GM18505 (cell line): ENCODE measurements at regions not wholly inside any gene's neighbourhood (a gene's known extent, or its start where the extent isn't known, plus 50 kb on each side); places are given as distances from the start of the nearest gene placed in this dataset.

ENCODE experiments used
- ATAC-seq: cut with Tn5 transposase; IDR thresholded peaks from one replicate; pipeline ENCODE4 v1.9.1; 2021; ENCODE audit not compliant: unreplicated experiment
- POLR2A ChIP-seq: IDR thresholded peaks from 4 replicates; pipeline ENCODE4 v1.6.1; 2011; ENCODE audit warnings: borderline replicate concordance; ENCODE audit not compliant: insufficient read depth, insufficient read length; ENCODE audit errors: extremely low read depth

DNA sequence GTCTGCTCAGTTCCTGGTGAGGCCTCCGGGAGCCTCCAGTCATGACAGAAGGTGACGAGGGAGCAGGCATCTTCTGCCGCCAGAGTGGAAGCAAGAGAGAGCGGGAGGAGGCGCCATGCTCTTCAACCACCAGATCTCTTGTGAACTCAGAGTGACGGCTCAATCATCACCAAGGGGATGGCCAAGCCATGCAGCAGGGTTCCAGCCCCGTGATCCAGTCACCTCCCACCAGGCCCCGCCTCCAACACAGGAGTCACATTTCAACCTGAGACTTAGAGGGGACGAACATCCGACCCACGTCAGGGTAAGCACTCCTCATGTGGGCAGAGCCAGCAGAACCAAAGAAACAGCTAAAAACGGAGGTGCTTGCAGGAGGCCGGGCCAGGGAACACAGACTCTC is 1470.5 kb downstream of the BRD1 start:
- ATAC-seq = no peak
- no peak for TF ChIP-seq POLR2A

DNA sequence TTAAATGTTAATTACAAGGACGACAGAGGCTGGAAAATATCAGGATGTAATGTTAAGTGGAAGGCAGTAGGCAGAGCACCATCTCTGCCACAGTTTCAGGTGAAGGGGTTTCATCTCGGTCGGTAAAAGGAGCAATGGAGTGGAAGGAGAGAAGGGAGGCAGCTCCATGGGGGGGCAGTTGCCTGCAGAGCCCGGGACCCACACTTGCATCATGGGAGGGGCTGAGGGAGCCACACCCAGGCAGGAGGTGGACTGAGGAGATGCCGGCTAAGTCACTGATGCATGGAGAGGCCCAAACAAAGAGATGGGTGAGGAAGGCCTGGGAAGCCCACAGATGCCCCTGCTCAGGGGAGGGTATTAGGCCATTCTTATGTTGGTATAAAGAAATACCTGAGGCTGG is 1470.9 kb downstream of the BRD1 start:
- no peak for ATAC-seq
- no peak for TF ChIP-seq POLR2A

DNA sequence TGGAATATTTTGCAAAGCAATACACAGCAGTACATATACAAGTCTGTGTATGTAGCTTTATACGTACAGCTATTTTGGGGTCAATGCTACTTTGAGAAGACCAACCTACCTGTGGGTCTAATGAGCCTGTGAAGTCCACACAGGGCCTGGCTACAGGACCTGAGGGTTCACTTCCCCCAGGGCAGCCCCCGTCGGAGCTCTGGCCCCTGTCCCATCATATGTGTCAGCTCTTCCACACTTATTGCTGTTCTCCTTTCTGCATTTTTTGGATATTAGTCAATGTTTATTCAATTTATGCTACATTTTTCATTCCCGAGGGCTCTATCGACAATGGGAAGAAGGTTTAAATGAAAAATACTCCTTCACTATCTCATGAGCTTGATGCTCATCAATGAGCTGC is 1473.6 kb downstream of the BRD1 start:
- ATAC-seq = no peak
- no peak for TF ChIP-seq POLR2A

DNA sequence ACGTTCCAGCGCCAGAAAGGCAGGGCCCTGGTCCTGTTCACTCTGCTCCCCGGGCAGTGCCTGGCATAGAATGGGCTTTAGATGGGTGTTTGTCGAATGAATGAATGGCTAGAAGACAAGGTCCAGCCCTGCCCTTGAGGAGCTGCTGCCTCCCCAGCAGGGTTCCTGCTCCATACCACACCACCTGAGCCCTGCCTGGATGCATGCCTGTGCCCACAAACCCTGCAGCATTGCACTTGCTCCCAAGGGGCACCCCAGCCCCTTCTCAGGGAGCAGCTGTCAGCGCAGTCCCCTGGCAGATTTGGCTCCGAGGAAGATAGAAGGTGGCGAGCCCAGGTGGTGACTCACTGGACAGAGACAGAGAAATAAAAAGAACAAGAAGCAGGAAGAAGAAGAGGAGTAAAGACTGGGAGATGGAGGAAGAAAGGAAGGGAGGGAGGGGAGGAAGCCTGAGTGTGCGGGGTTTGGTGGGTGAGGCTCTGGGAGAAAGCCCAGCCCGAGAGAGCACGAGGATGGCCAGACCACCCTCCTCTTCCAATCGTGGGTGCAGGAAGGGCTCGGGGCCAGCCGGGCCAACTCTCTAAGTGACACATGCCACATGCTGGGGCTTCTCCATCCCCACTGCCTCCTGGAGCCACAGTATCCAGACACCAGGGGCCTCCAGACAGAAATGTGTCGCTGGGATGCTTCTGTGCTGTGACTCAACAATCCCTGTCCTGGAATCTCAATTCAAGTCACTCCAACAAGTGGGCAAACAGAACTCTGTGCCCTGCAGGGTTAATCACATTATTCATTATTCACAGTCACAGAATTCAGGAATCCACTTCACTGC is 1474.3 kb downstream of the BRD1 start:
- ATAC-seq = no peak

DNA sequence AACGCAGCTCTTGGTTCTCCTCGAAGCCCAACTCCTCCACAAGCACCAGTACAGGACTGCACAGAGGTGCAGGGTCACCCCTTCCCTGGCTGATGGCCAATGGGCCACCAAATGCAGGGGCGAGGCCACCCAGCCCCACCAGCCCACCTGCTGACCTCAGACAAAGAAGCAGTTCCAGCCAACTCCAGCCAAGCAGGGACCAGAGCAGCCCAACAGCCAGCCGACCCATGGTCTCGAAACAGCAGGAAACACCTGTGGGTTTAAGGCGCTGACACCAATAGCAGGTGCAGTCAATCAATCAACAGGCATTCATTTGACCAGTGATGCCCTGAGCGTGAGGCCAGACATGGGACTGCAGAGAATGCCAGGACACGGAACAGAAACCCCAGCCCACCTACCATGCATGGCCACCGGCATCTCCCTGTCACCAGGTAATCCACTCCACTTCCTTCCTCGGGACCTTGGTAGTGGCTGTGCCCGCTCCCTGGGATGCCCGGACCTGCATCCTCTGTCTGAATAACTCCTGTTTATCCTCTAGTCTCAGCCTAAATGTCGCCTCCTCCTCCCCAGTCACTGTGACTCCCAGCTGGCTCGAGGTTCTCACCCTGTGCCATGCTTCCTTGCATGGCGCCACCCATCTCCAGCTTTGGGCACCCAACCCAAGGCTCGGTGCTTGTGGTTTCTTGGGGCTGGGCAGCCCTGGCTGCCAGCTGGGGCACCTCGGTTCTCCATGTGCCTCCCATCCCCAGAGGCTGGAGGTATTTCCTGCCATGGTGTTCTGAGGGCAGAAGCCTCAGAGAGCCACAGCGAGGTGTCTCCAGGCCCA is 1475.4 kb downstream of the BRD1 start:
- ATAC-seq = no peak
- TF ChIP-seq POLR2A = no peak

More for the DNA sequence above, 1474.3 kb downstream of the BRD1 start:
- TF ChIP-seq POLR2A = no peak

DNA sequence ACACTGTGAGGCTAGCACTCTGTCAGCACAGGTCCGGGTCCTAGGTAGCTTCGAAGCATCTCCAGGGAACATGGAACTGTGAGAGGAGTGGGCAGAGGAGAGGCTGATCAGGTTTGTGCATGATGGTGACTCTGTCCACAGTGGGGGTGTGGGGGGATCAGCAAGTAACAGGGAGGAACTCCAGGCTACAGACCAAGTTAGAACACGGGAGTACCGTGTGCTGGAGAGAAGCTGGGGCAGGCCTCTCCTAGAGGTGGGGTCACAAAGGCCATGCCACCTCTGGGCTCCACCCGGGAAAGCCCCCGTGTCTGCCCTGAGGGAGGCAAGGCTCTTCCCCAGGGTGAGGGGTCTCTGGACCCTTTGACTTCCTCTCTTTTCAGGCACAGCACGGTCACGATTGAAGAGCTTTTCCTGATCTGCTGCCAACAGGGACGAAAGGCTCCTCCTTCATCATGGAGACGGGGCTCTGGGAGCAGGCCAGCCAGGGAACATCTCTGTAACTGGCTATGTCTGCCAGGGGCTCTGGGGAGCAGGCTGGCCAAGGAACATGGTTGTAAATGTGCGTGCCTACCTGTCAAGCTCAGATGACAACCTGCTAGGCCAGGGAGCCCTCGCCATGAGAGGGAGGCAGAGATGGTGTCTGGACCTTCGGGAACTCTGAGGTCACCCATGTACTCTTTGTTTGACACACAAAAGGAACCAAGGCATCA is 1476.1 kb downstream of the BRD1 start:
- ATAC-seq = no peak

DNA sequence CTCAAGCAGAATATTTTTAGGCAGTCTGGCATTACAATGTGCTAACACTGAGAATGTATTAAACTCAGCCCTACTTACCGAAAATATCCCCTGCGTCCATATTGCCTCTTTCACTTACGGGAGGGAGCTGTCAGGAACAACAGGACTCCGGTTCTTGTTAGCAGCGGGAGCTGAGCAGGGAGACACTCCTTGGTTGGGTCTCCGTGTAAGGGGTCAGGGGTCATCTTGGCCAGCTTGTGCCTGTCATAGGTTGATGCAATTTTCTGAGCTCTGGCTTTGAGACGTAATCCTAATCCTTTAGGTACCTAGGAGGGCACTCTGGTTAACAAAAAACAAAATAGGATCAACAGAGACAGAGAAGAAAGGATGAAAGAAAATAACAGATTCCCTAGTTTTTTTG is 1477.2 kb downstream of the BRD1 start:
- TF ChIP-seq POLR2A = no peak
- ATAC-seq = no peak

More for the DNA sequence above, 1476.1 kb downstream of the BRD1 start:
- TF ChIP-seq POLR2A = no peak

DNA sequence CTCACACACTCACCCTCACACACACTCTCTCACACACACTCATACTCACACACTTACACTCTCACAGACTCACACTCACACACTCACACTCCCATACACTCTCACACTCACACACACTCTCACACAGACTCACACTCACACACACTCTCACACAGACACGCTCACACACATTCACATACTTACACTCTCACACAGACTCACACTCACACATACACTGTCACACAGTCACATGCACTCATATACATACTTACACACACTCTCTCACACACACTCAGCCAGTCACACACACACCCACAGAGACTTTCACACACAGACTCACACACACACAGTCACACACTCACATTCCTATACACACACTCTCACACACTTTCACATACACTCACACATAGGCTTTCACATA is 1478.8 kb downstream of the BRD1 start:
- no peak for TF ChIP-seq POLR2A
- no peak for ATAC-seq

DNA sequence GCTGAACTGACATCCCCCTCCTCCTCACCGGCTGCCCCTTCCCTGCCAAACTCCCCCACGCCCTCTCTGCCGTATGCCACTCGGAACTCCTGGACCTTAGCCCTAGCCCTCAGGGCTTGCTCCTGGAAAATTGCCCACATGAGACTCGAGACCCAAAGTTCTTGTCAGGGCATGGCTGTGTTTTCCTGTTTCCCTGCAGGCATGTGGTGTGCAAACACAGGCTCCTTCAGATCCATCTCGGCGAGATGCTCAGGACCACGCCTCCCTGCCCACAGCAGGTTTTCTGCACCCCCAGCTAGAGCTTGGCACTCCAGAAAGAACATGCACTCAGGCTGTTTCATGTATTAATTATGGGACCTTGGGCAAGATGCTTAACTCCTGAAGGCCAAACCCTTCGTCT is 1480.4 kb downstream of the BRD1 start:
- no peak for ATAC-seq
- TF ChIP-seq POLR2A = no peak

DNA sequence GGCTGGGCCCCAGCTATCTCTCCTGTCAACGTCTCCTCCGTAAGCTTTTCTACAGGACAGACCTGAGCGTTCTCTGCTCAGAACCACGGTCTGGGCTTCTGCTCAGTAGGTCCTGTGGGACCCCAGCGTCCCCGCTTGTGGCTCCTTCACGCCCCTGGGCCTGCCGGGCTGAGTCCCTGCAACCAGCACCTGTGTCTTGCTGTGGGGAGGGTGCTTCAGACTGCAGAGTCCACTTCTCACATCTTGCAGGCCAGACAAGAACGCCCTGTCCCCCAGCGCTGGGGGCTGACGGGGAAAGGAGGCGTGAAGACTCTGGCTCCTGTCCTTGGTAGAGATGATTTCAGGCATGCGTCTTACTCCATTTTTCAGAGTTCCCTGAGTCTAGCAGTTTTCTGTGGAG is 1480.8 kb downstream of the BRD1 start:
- no peak for TF ChIP-seq POLR2A
- ATAC-seq = no peak

DNA sequence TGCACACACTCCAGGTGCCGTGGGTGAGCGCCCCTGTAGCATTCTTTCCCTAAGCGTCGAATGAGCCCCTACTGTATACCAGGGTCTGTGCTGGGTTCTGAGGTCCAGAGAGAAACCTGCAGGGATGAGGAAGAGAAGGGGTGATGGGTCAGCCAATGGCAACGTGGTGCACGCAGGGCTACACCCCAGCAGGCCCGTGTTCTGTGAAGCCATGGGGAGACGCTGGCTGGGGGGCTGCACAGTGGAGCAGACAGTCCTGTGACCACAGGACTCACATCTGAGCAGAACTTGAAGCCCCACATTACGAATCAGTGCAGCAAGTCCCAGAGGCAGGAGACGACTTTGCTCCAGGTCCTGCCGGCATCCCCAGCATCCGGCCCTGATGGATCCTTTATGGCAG is 1481.4 kb downstream of the BRD1 start:
- ATAC-seq = no peak
- no peak for TF ChIP-seq POLR2A

DNA sequence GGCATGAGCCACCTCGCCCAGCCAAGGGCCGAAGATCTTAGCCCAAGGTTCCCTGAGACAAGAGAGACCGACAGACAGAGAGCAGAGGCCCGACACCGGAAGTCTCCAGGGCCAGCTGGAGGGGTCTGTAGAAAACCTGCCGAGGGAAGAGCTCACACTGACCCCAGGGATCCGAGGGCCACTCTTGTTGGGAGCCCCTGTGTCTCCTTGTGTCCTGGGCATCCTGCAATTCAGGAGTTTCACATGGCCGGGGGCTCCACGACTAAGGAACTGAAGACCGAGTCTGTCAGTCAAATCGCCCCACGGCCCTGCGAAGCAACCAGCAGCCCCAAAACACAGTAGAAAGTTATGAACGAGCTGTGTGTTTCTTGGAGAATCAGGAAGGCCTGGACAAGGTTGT is 1482.0 kb downstream of the BRD1 start:
- no peak for ATAC-seq
- TF ChIP-seq POLR2A = no peak

DNA sequence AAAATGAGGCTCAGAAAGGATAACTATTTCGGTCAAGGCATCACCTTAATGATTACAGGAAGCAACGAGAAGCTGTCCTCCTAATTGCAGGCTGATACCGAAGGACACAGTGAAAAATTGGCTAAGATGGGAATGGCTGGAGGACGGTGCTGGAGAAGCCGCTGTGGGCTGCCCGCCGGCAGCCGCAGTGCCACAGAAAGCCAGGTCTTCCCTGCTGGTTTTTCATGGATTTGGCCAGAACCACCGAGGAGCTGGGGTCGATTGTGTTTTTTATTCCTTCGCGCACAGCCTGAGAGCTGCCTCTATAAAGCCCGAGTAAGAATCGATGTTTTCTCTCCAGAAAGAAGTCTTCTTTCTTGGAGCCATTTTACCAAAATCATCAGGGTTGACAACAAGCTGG is 1484.2 kb downstream of the BRD1 start:
- no peak for ATAC-seq
- no peak for TF ChIP-seq POLR2A
